Keratinocyte (primary cell): ENCODE measurements at regions not wholly inside any gene's neighbourhood (a gene's known extent, or its start where the extent isn't known, plus 50 kb on each side); places are given as distances from the start of the nearest gene placed in this dataset.

Experiments
- DNase-seq: peaks from one replicate; pipeline ENCODE4 v3.0.0-alpha.2; 2011; ENCODE audit warnings: low read depth, missing footprints, low spot score
- FAIRE-seq: peaks from 2 replicates; lab custom pipeline; 2011; peaks lifted over from hg19 to GRCh38; lab: Jason Lieb, UNC
- H2AFZ ChIP-seq: 2 replicates; pipeline ENCODE4 v1.6.0; 2012; ENCODE audit warnings: low read length, control low read depth, inconsistent platforms; ENCODE audit not compliant: control insufficient read depth
- H3K27ac ChIP-seq: 2 replicates; pipeline ENCODE4 v1.5.1; 2011; ENCODE audit warnings: low read length; ENCODE audit not compliant: control insufficient read depth, insufficient read depth
- H3K27me3 ChIP-seq: 3 replicates; pipeline ENCODE4 v1.6.0; 2011; ENCODE audit warnings: low read length; ENCODE audit not compliant: control insufficient read depth, insufficient read depth; ENCODE audit errors: extremely low read depth
- H3K36me3 ChIP-seq, 2 experiments: 2 replicates in 1 of 2; 3 replicates in 1 of 2; pipeline ENCODE4 v1.5.1; 2011; ENCODE audit warnings: low read length in 2 of 2, mild to moderate bottlenecking in 1 of 2; ENCODE audit not compliant: control insufficient read depth in 2 of 2, insufficient read depth in 2 of 2; ENCODE audit errors: extremely low read depth in 1 of 2
- H3K4me1 ChIP-seq: 3 replicates; pipeline ENCODE4 v1.5.1; 2011; ENCODE audit warnings: low read length; ENCODE audit not compliant: control insufficient read depth, insufficient read depth; ENCODE audit errors: extremely low read depth
- H3K4me2 ChIP-seq: 3 replicates; pipeline ENCODE4 v1.6.0; 2011; ENCODE audit warnings: low read depth, low read length; ENCODE audit not compliant: control insufficient read depth, insufficient read depth; ENCODE audit errors: extremely low read depth
- H3K4me3 ChIP-seq, 3 experiments: fragments of 200-600 bp in 1 of 3; sonication (generic) in 1 of 3; 2 replicates in 2 of 3; 3 replicates in 1 of 3; pipeline ENCODE4 v1.5.1; 2011 to 2016; ENCODE audit warnings: low read length in 3 of 3, mild to moderate bottlenecking in 3 of 3, control low read depth in 2 of 3, inconsistent platforms in 1 of 3, low read depth in 1 of 3, mixed read lengths in 1 of 3, mixed run types in 1 of 3, moderate library complexity in 1 of 3; ENCODE audit not compliant: control insufficient read depth in 2 of 3, insufficient read depth in 2 of 3; ENCODE audit errors: extremely low read depth in 1 of 3
- H3K79me2 ChIP-seq: 2 replicates; pipeline ENCODE4 v1.6.0; 2012; ENCODE audit warnings: low read length; ENCODE audit not compliant: control insufficient read depth, insufficient read depth
- H3K9ac ChIP-seq: 3 replicates; pipeline ENCODE4 v1.6.0; 2011; ENCODE audit warnings: low read length; ENCODE audit not compliant: control insufficient read depth, insufficient read depth; ENCODE audit errors: extremely low read depth
- H3K9me1 ChIP-seq: 3 replicates; pipeline ENCODE4 v1.6.0; 2011; ENCODE audit warnings: low read length; ENCODE audit not compliant: control insufficient read depth, insufficient read depth; ENCODE audit errors: extremely low read depth
- H3K9me3 ChIP-seq: 2 replicates; pipeline ENCODE4 v1.5.1; 2012; ENCODE audit warnings: low read depth, low read length; ENCODE audit not compliant: control insufficient read depth
- H4K20me1 ChIP-seq: 3 replicates; pipeline ENCODE4 v1.6.0; 2011; ENCODE audit warnings: low read length; ENCODE audit not compliant: control insufficient read depth, insufficient read depth; ENCODE audit errors: extremely low read depth
- CTCF ChIP-seq, 3 experiments: IDR thresholded peaks in 1 of 3; conservative IDR thresholded peaks in 1 of 3; optimal IDR thresholded peaks in 1 of 3; 2 replicates in 2 of 3; 3 replicates in 1 of 3; pipeline versions ENCODE3 to v1.5.1; 2011; ENCODE audit warnings: low read length in 3 of 3, mild to moderate bottlenecking in 3 of 3, moderate library complexity in 2 of 3, control low read depth in 1 of 3, inconsistent platforms in 1 of 3; ENCODE audit not compliant: insufficient read depth in 2 of 3; ENCODE audit errors: extremely low read depth in 1 of 3
- EZH2 ChIP-seq: IDR thresholded peaks from one replicate; pipeline ENCODE4 v1.6.1; 2012; ENCODE audit warnings: inconsistent platforms, mild to moderate bottlenecking, low read length, moderate library complexity
- dilution Hi-C: fragments of 300-500 bp; cut with MboI; formaldehyde crosslinking; loops from one replicate; pipeline ENCODE4 v1.7.0; 2020; ENCODE audit warnings: low sequenced_read_pairs; ENCODE audit not compliant: extremely low pct_ligation_motif_present

- Histone ChIP-seq H3K9me1 (no peaks in the 10 kb centered on the region), H3K9ac (no peak overlapping the region), H3K79me2 (no peaks in the 10 kb centered on the region), H4K20me1 (no peaks in the 10 kb centered on the region), H2AFZ (no peak overlapping the region), H3K4me1 (no peaks in the 10 kb centered on the region), H3K27me3 (no peaks in the 10 kb centered on the region), H3K4me3 (no peak overlapping the region), H3K9me3 (no peaks in the 10 kb centered on the region), H3K4me2 (no peak overlapping the region), H3K27ac (no peak overlapping the region), H3K36me3 (no peaks in the 10 kb centered on the region)
- TF ChIP-seq CTCF (optimal IDR thresholded peaks at IDR 0.05 in 1 of 3, IDR thresholded peaks at IDR 0.05 in 1 of 3, conservative IDR thresholded peaks at IDR 0.05 in 1 of 3; ENCODE audit: extremely low read depth in 1 of 3, insufficient read depth in 2 of 3, low read length in 3 of 3): no peak
- TF ChIP-seq EZH2: no peak
- dilution Hi-C loops: no loop called here
- FAIRE-seq: no peak
- no peak for DNase-seq
These were observed 743.8 kb upstream of the SLC10A2 start for GRCh38 chr13:103810026-103810425.

- TF ChIP-seq CTCF (optimal IDR thresholded peaks at IDR 0.05 in 1 of 3, IDR thresholded peaks at IDR 0.05 in 1 of 3, conservative IDR thresholded peaks at IDR 0.05 in 1 of 3; ENCODE audit: extremely low read depth in 1 of 3, insufficient read depth in 2 of 3, low read length in 3 of 3) (no peak), EZH2 (no peak)
- no peaks in the 10 kb centered on the region for H3K36me3 ChIP-seq
- FAIRE-seq: no peak
These were observed 739.6 kb upstream of the SLC10A2 start for GRCh38 chr13:103805771-103806170.

More at GRCh38 chr13:103805771-103806170, 739.6 kb upstream of the SLC10A2 start:
- dilution Hi-C loops: no loop called here
- Histone ChIP-seq H3K4me1 (no peaks in the 10 kb centered on the region), H3K9me3 (no peaks in the 10 kb centered on the region), H3K27me3 (no peaks in the 10 kb centered on the region), H4K20me1 (no peaks in the 10 kb centered on the region), H3K79me2 (no peaks in the 10 kb centered on the region), H3K4me2 (no peak overlapping the region), H3K9ac (no peak overlapping the region), H3K4me3 (no peak overlapping the region), H2AFZ (no peak overlapping the region), H3K9me1 (no peaks in the 10 kb centered on the region), H3K27ac (no peak overlapping the region)
- no peak for DNase-seq
